Umbilical cord (tissue), 1 donor: ENCODE measurements at regions not wholly inside any gene's neighbourhood (a gene's known extent, or its start where the extent isn't known, plus 50 kb on each side); places are given as distances from the start of the nearest gene placed in this dataset.
"Not testable (repeated sequence)": the region's sequence is repeated elsewhere in the genome, so short reads cannot be mapped to it uniquely, and the experiment has no call there.

ENCODE experiments used
- DNase-seq: peaks from one replicate; pipeline ENCODE4 v3.0.0-alpha.2; 2015; ENCODE audit warnings: low spot score

DNA sequence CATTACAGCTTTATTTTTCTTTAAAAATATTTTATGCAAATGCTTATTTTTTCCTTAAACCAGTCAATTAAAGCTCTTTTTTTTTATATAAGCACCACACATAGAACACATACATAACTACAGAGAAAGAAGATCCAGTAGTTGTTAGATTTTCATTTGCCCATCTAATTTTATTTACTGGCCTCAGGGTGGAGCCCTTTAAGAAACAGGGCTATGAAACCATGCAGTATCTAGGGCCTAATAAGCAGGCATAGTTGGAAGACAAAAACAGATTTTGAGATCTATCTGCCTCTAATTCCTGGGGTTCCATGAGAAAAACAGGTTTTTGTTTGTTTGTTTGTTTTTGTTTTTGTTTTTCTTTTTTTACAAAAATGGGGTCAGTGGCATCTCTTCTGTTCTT is 120.6 kb downstream of the BCHE start:
- DNase-seq = no peak

DNA sequence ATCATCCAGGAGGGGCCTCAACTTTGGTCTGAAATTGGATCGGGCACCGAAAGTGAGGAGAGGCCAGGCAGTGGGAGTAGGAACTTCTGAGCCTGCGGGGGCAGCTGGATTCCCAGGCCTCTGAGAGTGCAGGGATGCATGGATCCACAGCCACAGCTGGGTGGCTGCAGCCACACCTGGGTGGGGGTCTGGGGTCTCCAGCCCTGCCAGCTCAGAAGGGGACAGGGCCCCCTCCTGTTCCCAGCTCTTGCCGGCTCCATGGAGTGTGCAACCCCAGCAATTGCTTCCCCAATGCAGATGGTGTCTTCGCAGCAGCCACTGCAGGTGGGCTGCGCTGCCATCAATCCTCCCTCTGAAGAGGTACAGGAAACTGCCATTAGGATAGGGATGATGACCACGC is 123.7 kb downstream of the BCHE start:
- DNase-seq = no peak

DNA sequence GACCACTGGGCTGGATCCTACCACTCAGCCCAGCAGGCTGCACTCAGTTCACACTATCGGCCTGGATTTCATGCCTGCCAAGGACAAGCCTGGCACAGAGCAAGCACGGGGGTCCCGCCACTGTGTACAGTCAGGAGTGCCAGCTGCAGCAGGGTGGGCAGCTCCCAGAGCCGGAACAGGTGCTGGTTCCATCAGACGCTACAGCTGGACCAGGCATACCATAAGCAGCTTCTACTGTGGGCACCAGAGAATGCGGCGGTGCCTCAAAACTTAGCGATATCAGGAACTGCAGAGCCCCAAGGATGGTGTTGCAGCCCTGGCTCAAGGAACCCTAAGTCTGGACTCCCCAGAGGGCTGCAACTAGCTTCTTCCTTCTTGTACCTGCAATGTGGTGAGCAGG is 124.8 kb downstream of the BCHE start:
- DNase-seq = no peak

GRCh38 chr3:165697910-165698309 is 139.3 kb downstream of the BCHE start:
- no peak for DNase-seq

GRCh38 chr3:165696496-165696895 is 140.7 kb downstream of the BCHE start:
- DNase-seq = no peak

DNA sequence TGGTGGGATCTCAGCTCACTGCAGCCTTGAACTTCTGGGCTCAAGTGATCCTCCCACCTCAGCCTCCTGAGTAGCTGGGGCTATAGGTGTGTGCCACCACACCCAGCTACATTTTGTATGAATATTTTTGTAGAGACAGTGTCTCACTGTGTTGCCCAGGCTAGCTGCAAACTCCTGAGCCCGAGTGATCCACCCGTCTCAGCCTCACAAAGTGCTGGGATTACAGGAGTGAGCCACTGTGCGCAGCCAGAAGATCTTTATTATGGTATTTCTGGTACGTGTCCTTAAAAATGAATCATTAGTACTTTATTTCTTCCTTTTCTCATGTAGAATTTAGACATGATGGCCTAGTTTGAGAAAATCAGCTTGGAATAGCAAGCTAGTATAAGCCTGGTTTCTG is 153.3 kb downstream of the BCHE start:
- no peak for DNase-seq

- DNase-seq = no peak
These were observed 154.5 kb downstream of the BCHE start for GRCh38 chr3:165682734-165683133.

GRCh38 chr3:165669967-165670366 is 167.3 kb downstream of the BCHE start:
- peak; percentile 20 for DNase-seq

DNA sequence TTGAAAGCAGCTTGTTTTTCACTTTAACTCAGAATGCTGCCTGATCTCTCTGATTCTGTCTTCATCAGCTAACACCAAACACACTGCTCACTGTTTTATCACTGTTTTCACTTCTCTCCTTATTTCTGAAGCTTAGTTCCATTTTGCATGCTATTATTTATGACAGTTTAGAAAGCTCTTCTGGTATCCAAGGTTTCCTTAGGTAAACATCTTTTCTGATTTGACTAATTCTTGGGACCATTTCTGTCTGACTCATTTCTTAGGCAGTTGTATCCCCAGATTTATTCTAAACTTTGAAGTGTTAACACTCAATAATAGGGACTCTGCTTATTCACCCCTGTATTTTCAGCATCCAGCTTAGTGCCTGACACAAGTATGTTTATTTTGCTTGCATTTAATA is 167.7 kb downstream of the BCHE start:
- peak; percentile 38 for DNase-seq

GRCh38 chr3:165667676-165668075 is 169.5 kb downstream of the BCHE start:
- DNase-seq = no peak

- no peak for DNase-seq
These were observed 179.2 kb downstream of the BCHE start for GRCh38 chr3:165658027-165658426.

GRCh38 chr3:165653130-165653778 is 184.0 kb downstream of the BCHE start:
- no peak for DNase-seq

DNA sequence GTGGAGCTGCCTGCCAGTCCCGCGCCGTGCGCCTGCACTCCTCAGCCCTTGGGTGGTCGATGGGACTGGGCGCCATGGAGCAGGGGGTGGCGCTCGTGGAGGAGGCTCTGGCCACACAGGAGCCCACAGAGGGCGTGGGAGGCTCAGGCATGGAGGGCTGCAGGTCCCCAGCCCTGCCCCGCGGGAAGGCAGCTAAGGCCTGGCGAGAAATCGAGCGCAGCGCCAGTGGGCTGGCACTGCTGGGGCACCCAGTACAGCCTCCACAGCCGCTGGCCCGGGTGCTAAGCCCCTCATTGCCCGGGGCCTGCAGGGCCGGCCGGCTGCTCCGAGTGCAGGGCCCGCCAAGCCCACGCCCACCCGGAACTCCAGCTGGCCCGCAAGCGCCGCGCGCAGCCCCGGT is 187.9 kb downstream of the BCHE start:
- not testable (repeated sequence) for DNase-seq

GRCh38 chr3:165645191-165645590 is 192.0 kb downstream of the BCHE start:
- DNase-seq = no peak

- DNase-seq = no peak
These were observed 192.9 kb downstream of the BCHE start for GRCh38 chr3:165644331-165644730.

DNA sequence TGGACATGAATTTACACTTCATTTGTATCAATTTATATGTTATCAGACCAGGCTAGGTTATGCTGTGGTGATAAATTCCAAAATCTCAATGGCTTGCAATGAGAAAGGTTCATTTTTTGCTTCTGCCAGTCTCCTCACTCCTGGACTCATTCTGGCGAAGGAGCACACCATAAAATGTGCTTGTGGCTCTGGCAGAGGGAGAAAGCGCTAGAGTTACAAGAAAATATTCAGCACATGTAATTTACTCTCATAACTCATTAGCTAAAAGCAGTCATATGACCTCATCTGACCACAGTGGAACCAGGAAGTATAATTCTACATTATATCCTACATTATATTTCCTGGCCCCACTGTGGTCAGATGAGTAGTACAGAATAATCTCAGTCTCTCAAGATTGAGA is 193.8 kb downstream of the BCHE start:
- DNase-seq = no peak

DNA sequence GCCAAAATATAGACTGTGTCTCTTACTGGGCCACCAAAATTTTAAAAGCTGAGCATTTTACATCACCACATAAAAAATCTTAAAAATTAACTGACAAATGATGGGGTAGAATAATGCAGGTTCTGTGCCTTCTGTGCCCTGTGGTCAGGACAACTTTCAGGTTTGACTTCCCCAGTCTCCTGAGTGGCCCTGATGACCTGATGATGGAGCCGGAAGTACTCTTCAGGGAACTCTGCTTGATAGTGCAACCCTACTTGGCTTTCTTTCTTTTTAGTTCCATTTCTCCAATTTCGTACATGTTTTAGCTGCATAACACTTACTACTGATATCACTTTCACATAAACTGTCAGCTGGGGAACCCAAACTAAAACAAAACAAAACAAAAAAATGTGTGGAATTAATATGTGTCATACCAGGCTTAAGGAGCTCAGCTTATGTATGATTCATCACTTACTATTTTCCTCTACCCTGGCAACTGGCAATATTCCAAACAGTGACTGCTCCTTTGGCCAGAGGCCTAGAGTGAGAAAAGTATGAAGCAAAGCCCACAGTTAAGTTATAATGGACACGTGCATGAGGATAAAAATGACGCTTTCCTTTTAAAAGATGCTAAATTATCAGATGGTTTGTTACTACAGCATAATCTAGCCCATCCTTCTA is 194.3 kb downstream of the BCHE start:
- DNase-seq = peak; percentile 97

- no peak for DNase-seq
These were observed 195.5 kb downstream of the BCHE start for GRCh38 chr3:165641569-165642310.

GRCh38 chr3:165640970-165641369 is 196.3 kb downstream of the BCHE start:
- no peak for DNase-seq

GRCh38 chr3:165640031-165640430 is 197.2 kb downstream of the BCHE start:
- DNase-seq = no peak

DNA sequence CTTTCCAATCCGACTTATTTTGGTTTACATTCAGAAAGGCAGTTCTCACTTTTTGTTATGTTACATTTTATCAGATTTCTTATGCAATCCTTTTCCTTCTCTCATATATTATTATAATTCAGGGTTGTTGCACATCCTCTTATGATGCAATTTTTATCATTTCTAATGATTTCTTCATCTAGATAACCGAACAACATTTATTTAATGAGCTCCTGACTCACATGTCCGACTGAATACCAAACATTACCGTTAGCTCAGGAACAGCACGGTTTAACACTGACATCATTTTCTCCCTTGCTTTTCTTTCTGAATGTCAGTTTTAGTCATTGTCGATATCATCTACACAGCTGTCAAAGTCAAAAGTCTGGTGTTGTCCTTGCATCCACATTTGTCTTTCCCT is 199.2 kb downstream of the BCHE start:
- DNase-seq = no peak

GRCh38 chr3:165636684-165637015 is 200.6 kb downstream of the BCHE start:
- DNase-seq = no peak
